ENCODE measurements at regions not wholly inside any gene's neighbourhood (a gene's known extent, or its start where the extent isn't known, plus 50 kb on each side); places are given as distances from the start of the nearest gene placed in this dataset.

DNA sequence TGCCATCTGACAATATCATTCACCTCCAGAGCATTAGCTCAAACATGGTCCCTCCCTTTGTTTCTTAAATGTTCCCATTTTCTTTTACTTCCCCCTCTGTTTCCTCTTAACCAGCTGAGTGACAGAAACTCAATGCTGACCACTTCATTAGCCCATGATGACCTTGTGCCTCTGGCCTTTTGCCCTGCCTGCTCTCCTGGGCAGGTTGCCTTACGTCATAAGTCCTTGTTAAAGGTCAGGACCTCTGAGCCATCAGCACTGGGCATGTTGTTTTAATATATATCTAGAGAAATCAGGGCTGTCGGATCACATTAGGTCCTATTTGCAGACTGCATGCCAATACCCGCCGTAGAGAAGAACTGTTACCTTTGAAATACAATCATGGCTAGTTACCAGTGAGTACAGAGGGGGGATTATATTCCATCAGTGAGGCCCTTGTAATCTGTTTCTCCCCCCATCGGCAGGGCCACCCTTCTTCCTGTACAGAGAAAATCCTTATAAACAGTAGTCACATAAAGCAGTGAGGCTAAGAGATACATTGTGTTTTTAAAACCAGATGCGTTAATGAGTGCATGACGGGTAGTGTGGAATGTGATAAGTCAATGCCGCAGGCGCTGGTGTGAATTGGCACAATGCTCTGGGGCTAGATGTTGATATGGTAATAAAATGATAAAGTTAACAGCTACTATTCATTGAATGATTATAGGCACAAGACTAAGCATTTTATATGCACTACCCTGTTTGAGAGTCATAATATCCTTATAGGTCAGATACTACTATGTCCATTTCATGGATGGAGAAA, 94.3 kb upstream of the ZFHX3 start:
- Histone ChIP-seq H3K9me3 (no peaks in the 10 kb centered on the region), H3K27me3 (no peaks in the 10 kb centered on the region), H3K27ac (no peak overlapping the region), H3K36me3 (no peaks in the 10 kb centered on the region), H3K4me3 (no peak overlapping the region), H3K4me1 (peaks cover 9% of the 10 kb centered on the region)
- TF ChIP-seq POLR2AphosphoS5 (IDR thresholded peaks at IDR 0.05; ENCODE audit: insufficient read depth in 1 of 2, low read depth in 1 of 2) (no peak), POLR2A (IDR thresholded peaks at IDR 0.05) (no peak)
- TF ChIP-seq, protein P1, sequence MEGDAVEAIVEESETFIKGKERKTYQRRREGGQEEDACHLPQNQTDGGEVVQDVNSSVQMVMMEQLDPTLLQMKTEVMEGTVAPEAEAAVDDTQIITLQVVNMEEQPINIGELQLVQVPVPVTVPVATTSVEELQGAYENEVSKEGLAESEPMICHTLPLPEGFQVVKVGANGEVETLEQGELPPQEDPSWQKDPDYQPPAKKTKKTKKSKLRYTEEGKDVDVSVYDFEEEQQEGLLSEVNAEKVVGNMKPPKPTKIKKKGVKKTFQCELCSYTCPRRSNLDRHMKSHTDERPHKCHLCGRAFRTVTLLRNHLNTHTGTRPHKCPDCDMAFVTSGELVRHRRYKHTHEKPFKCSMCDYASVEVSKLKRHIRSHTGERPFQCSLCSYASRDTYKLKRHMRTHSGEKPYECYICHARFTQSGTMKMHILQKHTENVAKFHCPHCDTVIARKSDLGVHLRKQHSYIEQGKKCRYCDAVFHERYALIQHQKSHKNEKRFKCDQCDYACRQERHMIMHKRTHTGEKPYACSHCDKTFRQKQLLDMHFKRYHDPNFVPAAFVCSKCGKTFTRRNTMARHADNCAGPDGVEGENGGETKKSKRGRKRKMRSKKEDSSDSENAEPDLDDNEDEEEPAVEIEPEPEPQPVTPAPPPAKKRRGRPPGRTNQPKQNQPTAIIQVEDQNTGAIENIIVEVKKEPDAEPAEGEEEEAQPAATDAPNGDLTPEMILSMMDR (IDR thresholded peaks at IDR 0.05): no peak
- DNase-seq (ENCODE audit: extremely low spot score in 2 of 2): no peak
- intact Hi-C loops (cut with DNase I): no loop called here

DNA sequence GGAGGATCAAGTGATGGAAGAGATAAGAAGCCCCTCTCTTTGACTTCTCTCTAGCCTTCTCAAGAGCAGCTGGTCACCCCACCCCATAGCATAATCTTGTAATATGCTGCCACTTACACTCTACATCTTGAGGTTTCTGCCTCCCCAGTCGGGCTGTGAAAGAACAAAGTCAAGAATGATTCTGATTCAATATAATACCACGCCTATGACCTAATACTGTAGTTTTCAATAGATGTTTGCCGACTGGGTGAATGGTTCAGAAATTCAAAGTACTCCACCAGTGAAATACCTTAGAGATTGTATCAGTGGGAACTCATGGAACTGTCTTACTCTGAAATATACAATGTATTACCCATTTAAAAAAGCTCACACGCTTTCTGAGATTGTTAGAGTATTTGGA, 93.0 kb upstream of the ZFHX3 start:
- no peaks in the 10 kb centered on the region for H3K36me3 ChIP-seq
- H3K27ac ChIP-seq: no peak overlapping the region
- H3K4me3 ChIP-seq: no peak overlapping the region
- H3K9me3 ChIP-seq: no peaks in the 10 kb centered on the region
- intact Hi-C loops (cut with DNase I): no loop called here
- DNase-seq (ENCODE audit: extremely low spot score in 2 of 2): no peak
- TF ChIP-seq, protein P1 (IDR thresholded peaks at IDR 0.05): no peak
- TF ChIP-seq POLR2A (IDR thresholded peaks at IDR 0.05) (no peak), POLR2AphosphoS5 (IDR thresholded peaks at IDR 0.05; ENCODE audit: insufficient read depth in 1 of 2, low read depth in 1 of 2) (no peak)
- no peaks in the 10 kb centered on the region for H3K27me3 ChIP-seq
- H3K4me1 ChIP-seq: peaks cover 9% of the 10 kb centered on the region

DNA sequence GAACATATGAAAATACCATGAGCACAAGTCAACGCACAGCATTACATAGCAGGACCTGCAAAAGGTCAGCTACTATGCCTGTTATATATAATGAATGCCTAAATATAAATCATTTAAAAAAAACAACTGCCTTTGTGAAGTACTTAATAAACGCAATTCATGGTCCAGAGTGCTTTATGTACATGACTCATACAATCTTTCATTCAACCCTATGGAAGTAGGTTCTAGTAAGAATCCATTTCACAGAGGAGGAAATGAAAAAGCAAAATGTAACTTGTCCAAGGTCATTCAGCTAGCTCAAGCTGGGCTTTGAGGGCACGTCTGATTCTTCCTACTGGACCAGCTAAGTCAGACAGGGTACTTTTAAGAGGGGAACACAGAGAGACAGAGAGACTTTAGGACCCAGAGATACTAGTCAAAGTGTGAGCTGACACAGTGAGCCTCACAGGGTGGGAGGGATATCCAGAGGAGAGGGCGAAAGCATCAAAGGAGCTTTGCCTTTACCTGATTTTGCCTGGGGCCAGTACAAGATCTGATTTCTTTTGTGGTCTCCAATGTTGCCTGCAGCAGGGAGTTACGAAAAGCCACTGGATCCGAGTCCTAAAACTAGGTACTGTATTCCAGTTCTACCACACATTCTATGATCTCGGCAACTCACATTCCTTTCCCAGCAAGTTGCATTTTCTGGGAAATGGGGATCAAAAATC, 83.4 kb upstream of the ZFHX3 start:
- Histone ChIP-seq H3K36me3 (no peaks in the 10 kb centered on the region), H3K27ac (no peak overlapping the region), H3K4me1 (no peaks in the 10 kb centered on the region), H3K4me3 (no peak overlapping the region), H3K9me3 (no peaks in the 10 kb centered on the region), H3K27me3 (no peaks in the 10 kb centered on the region)
- TF ChIP-seq POLR2AphosphoS5 (IDR thresholded peaks at IDR 0.05; ENCODE audit: insufficient read depth in 1 of 2, low read depth in 1 of 2) (no peak), POLR2A (IDR thresholded peaks at IDR 0.05) (no peak)
- TF ChIP-seq, protein P1 (IDR thresholded peaks at IDR 0.05): no peak
- intact Hi-C loops (cut with DNase I): no loop called here
- DNase-seq (ENCODE audit: extremely low spot score in 2 of 2): no peak

DNA sequence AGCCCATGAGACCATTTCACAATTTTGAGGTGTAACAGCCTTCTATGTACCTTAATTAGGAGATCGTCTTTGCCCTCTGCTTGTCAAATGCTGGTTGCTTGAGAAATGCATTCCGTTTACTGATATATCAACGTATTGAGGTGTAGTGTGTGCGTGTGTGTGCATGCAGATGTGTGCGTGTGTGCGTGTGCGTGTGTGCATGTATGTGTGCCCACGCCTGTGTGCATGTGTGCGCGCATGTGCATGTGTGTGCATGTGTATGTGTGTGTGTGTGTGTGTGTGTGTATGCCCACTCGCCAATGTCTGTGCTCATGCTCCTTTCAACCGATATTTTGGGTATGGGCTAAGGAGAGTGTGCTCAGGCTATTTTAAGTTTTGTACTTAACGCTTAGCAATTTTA, 81.5 kb upstream of the ZFHX3 start:
- intact Hi-C loops (cut with DNase I): loop anchor here (10.0 kb wide), 1 partner anchor 1325 kb away; no protein-coding TSS in a partner anchor
- no peaks in the 10 kb centered on the region for H3K27me3 ChIP-seq

DNA sequence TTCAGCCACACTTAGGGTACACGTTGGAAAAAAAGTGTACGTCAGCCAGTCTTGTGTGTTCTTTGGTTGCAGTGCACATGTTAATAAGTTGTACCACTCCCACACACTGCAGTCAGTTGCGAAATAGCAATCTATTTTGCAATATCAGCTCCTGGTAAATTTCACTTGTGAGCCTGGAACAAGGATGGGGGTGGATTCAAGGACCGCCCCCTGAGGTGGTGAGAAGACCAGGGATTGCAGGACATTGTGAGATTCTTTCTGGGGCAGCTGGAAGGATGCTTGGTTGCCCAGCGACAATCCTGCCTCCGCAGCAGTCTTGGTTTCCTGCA, 78.6 kb upstream of the ZFHX3 start:
- intact Hi-C loops (cut with DNase I): loop anchor here (10.0 kb wide), 1 partner anchor 1328 kb away; no protein-coding TSS in a partner anchor
- no peak for TF ChIP-seq POLR2A (IDR thresholded peaks at IDR 0.05)
- TF ChIP-seq, protein P1 (IDR thresholded peaks at IDR 0.05): no peak
- no peak for TF ChIP-seq POLR2AphosphoS5 (IDR thresholded peaks at IDR 0.05; ENCODE audit: insufficient read depth in 1 of 2, low read depth in 1 of 2)
- Histone ChIP-seq H3K4me3 (no peak overlapping the region), H3K27me3 (no peaks in the 10 kb centered on the region), H3K36me3 (no peaks in the 10 kb centered on the region), H3K9me3 (no peaks in the 10 kb centered on the region), H3K4me1 (peaks cover 6% of the 10 kb centered on the region), H3K27ac (no peak overlapping the region)
- no peak for DNase-seq (ENCODE audit: extremely low spot score in 2 of 2)

More for the DNA sequence above, 81.5 kb upstream of the ZFHX3 start:
- H3K36me3 ChIP-seq: no peaks in the 10 kb centered on the region
- no peaks in the 10 kb centered on the region for H3K4me1 ChIP-seq
- H3K9me3 ChIP-seq: no peaks in the 10 kb centered on the region
- H3K4me3 ChIP-seq: no peak overlapping the region
- DNase-seq (ENCODE audit: extremely low spot score in 2 of 2): no peak
- H3K27ac ChIP-seq: no peak overlapping the region
- TF ChIP-seq POLR2A (IDR thresholded peaks at IDR 0.05): no peak

All from vagina (tissue), 2 donors.